SIG-M5 treated with dmso at 0.1 percent for 504 hours (cell line): ENCODE measurements at regions not wholly inside any gene's neighbourhood (a gene's known extent, or its start where the extent isn't known, plus 50 kb on each side); places are given as distances from the start of the nearest gene placed in this dataset.

ENCODE experiments used
- DNase-seq: peaks from one replicate; lab custom pipeline; 2025; ENCODE audit not compliant: unreplicated experiment; lab: John Stamatoyannopoulos, UW

- no peak for DNase-seq
These were observed 112.3 kb upstream of the PMFBP1 start for GRCh38 chr16:72284042-72284789.

DNA sequence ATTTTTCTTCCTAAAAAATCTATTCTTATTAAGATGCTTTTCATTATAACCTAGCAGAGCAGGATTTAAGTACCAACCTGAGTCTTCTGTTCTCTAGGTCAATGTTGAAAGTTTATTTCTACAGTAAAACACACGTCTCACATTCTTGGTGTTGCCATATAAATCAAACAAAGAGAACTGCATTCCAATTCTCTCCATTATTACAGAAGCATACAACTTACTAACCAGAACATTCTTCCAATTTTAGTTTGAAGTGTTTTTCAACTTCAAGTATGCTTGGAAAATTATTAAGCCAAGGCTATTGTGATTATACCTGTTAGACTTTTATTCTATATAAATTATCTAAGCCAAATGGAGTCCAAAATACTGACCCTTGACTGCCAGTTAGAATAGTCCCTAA lies 110.4 kb upstream of the PMFBP1 start:
- DNase-seq = no peak

- DNase-seq = no peak
These were observed 106.3 kb upstream of the PMFBP1 start for GRCh38 chr16:72278301-72278700.

- no peak for DNase-seq
These were observed 105.8 kb upstream of the PMFBP1 start for GRCh38 chr16:72277749-72278148.

GRCh38 chr16:72271699-72272240 lies 99.8 kb upstream of the PMFBP1 start:
- no peak for DNase-seq

- no peak for DNase-seq
These were observed 98.6 kb upstream of the PMFBP1 start for GRCh38 chr16:72270531-72270930.

- no peak for DNase-seq
These were observed 94.9 kb upstream of the PMFBP1 start for GRCh38 chr16:72266836-72267235.

- no peak for DNase-seq
These were observed 92.8 kb upstream of the PMFBP1 start for GRCh38 chr16:72264771-72265170.

GRCh38 chr16:72262711-72263110 lies 90.8 kb upstream of the PMFBP1 start:
- no peak for DNase-seq

DNA sequence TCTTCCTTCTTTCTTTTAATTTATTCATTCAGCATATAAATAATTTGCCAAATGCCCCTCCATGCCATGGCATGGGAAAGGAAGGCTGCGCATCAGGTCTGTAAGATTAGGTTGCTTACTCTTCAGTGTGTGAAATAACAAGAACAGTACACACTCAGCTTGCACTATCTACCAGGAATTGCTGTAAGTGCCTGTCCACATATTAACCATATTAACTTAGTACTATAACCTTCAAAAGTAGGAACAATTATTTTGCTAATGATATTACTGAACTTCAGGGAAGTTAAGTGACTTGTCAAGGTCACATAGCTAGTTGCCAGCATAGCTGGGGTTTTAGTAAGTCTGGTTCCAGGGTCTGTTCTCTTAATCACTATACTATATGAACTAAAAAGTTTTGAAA lies 89.2 kb upstream of the PMFBP1 start:
- DNase-seq = no peak

GRCh38 chr16:72256398-72257066 lies 84.6 kb upstream of the PMFBP1 start:
- no peak for DNase-seq

- DNase-seq = no peak
These were observed 83.8 kb upstream of the PMFBP1 start for GRCh38 chr16:72255786-72256185.

- no peak for DNase-seq
These were observed 75.9 kb upstream of the PMFBP1 start for GRCh38 chr16:72247821-72248253.

DNA sequence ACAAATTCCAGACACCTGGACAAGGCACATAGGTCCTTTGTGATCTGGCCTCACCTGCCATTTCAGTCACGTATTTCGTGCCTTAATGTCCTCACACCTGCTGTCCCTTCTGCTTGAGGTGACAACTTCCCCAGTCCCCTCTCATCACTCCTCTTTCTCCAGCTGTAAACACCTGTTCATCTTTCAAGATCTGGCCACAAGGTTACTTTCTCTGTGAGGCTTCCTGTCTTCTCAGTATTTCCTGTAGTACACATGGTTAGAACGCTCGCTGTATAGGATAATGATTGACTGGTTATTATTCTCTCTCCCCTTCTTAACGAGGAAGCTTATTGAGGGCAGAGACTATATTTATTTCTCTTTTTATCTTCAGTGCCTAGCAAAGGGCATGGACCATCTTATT lies 74.5 kb upstream of the PMFBP1 start:
- no peak for DNase-seq

GRCh38 chr16:72244853-72245252 lies 72.9 kb upstream of the PMFBP1 start:
- DNase-seq = no peak

DNA sequence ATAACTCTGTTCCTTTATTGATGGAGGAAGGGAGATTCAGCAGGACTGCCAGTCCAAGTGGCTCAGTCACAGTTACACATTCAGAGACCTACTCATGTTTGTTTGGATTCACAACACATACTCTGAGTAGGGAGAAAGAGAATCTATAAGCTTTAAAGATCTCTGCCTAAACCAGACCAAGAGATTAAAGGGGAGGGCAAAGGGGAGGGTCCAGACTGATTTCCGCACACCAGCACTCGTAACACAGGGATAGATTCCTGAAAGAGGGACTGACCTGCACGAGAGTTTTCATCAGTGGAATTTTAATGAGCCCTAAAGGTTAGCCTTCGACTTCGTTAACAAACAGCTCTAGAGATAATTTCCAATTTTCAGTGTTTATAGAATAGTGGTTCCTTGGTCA lies 71.7 kb upstream of the PMFBP1 start:
- DNase-seq = no peak

DNA sequence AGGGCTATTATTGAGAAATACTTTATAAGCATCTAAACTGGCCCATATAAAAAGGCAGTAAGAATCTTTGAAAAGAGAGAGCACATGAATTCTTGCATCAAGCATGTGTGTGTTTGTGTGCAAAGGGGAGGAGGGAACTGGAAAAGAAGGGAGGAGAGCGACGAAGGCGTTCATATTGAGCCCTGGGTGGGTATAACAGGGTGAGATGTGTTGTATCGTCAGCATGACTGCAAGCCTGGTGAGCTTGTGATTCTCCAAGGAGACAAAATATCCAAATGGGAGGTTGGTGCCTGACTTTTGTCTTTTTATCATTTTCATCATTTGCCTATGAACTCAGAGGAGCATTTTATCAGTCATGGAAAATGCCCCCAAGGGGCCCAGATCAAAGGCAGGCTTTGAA lies 70.8 kb upstream of the PMFBP1 start:
- no peak for DNase-seq

DNA sequence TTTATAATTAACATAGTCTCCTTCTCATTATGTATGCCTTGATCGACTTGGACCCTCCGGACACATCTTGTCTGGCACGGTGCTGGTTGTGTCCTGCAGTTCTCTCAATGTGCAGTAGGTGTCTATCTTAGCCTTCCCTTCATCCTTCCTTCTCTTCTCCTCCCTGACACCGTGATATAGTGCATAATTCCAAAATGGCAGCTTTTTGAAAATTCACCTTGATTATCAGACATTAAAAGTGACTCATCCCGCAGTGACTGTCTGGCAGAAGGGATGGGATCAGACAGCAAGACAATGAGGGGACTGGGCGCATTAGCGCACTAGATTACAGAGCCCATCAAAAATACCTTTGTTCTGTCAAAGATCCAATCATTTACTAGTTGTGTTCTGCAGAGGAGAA lies 70.0 kb upstream of the PMFBP1 start:
- peak; percentile 48 for DNase-seq

DNA sequence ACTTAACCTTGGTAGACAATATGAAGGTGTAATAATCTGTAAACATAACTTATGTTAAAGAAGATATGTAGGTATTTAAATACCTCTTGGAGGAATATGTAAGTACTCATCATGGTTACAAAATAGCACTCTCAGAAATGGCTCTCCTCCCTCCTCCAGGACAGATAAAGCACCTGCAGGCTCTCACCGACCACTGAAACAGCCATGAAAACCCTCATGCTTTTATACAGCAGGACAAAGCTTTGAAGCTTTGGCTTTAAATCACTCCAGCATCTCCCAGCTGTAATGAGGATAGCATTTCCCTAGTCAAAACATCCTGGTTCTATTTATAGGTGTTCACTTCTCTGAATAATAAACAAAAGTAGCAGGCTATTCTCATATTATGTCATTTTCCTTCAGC lies 69.1 kb upstream of the PMFBP1 start:
- no peak for DNase-seq

DNA sequence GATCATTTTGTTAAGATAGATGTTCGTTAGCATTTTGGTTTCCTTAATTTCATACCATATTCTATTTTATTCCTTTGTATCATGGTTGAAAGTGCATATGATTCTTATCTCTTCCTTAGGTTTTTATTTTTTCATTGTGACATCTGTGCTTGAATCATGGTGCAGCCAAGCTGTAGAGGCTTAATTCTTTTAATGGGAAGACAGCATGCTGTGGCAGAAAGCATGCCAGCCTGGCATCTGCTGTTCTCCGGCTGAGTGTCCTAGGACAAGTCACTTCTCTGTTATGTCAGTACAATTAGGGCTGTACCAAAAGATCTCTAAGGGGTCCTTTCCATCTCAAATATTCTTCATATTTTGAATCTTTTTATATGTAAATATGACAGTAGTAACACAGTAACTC lies 68.5 kb upstream of the PMFBP1 start:
- no peak for DNase-seq

DNA sequence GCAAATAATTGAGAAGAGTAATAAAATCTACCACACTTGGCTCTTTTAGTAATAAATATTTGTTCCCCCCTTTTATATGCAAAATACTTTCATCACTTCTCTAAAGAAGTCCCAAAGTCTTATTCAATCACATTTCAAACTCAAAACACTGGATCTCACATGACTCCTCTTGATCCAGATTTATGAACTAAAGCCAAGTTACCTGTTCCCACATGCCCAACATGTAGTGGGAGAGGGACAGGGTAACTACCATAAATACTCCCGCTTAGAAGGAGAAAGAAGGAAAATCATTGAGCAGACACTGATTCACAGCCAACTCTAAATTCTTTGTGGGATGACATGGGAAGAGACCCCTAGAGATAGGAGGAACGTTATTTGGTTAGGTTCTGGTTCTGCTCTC lies 64.9 kb upstream of the PMFBP1 start:
- DNase-seq = no peak

GRCh38 chr16:72234387-72234786 lies 62.4 kb upstream of the PMFBP1 start:
- DNase-seq = no peak

- no peak for DNase-seq
These were observed 56.1 kb upstream of the PMFBP1 start for GRCh38 chr16:72228014-72228413.
